Tibial nerve (tissue), 4 donors: ENCODE measurements at regions not wholly inside any gene's neighbourhood (a gene's known extent, or its start where the extent isn't known, plus 50 kb on each side); places are given as distances from the start of the nearest gene placed in this dataset.

Experiments
- CTCF ChIP-seq, 5 experiments: fragments of 200-600 bp in 3 of 5; fragments of 450-650 bp in 2 of 5; sonication (generic) in 3 of 5; IDR thresholded peaks; one replicate each; pipeline ENCODE4 v1.5.1; 2016 to 2019; ENCODE audit warnings: antibody characterized with exemption in 5 of 5, mild to moderate bottlenecking in 3 of 5, moderate library complexity in 2 of 5
- EP300 ChIP-seq, 2 donors: sonication (generic); formaldehyde crosslinking; IDR thresholded peaks; one replicate each; pipeline ENCODE4 v1.6.1; 2017; ENCODE audit warnings: antibody characterized with exemption in 2 of 2, mild to moderate bottlenecking in 1 of 2
- POLR2A ChIP-seq, 2 donors: fragments of 450-650 bp; IDR thresholded peaks; one replicate each; pipeline ENCODE4 v1.6.1; 2017; ENCODE audit warnings: antibody characterized with exemption in 2 of 2, mild to moderate bottlenecking in 2 of 2, moderate library complexity in 2 of 2

GRCh38 chr2:21453723-21454450, 330.1 kb downstream of the TDRD15 start:
- no peak for TF ChIP-seq CTCF (IDR thresholded peaks at IDR 0.05)
- no peak for TF ChIP-seq EP300 (IDR thresholded peaks at IDR 0.05)
- no peak for TF ChIP-seq POLR2A (IDR thresholded peaks at IDR 0.05)
